ENCODE measurements at regions not wholly inside any gene's neighbourhood (a gene's known extent, or its start where the extent isn't known, plus 50 kb on each side); places are given as distances from the start of the nearest gene placed in this dataset.
"Not testable (repeated sequence)": the region's sequence is repeated elsewhere in the genome, so short reads cannot be mapped to it uniquely, and the experiment has no call there.

DNA sequence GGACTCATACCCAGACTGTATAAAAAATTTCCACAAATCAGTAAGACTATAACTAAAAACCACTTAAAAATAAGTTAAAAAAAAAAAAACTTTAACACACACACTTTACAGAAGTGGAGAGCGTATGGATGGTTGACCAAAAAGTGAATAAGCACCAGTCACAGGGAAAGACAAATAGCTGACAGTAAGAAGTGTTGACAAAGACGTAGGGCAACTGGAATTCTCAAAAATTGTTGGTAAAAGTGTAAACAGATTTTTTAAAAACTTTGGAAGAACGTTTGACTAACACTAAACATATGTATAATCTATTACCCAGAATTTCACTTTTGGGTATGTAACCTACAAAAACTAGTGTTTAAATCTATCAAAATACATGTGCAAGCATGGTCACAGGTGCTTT is 73.7 kb downstream of the TMEM212 start (continued):
- TF ChIP-seq TEAD4 (IDR thresholded peaks at IDR 0.05; ENCODE audit: low read depth, low read length) (no peak), EZH2 (IDR thresholded peaks at IDR 0.05; ENCODE audit: low read depth, low read length, severe bottlenecking) (no peak), RFX5 (IDR thresholded peaks at IDR 0.05; ENCODE audit: borderline replicate concordance, low read depth, low read length) (no peak)

DNA sequence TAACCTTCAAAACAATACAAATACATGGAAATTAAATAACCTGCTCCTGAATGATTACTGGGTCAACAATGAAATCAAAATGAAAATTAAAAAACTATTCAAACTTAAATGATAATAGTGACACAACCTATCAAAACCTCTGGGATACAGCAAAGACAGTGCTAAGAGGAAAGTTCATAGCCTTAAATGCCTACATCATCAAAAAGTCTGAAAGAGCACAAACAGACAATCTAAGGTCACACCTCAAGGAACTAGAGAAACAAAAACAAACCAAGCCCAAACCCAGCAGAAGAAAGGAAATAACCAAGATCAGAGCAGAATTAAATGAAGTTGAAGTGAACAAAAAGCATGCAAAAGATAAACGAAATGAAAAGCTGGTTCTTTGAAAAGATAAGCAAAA is 79.5 kb downstream of the TMEM212 start:
- H4K8ac ChIP-seq (ENCODE audit: extremely low read depth, insufficient read depth, low read length); H3K9me3 ChIP-seq (ENCODE audit: insufficient read depth in 2 of 2, low read depth in 1 of 2, low read length in 1 of 2); H3K56ac ChIP-seq (replicated peaks; ENCODE audit: insufficient read length, low read depth, low read length); H2BK15ac ChIP-seq (ENCODE audit: low read length); FAIRE-seq; H3K4me2 ChIP-seq (ENCODE audit: insufficient read depth in 1 of 2, low read depth in 2 of 2, low read length in 2 of 2); H3K9ac ChIP-seq (replicated peaks in 1 of 4; ENCODE audit: extremely low read depth in 1 of 4, low read depth in 3 of 4, low read length in 3 of 4); H2BK12ac ChIP-seq (ENCODE audit: low read depth, low read length); H3K14ac ChIP-seq (ENCODE audit: insufficient read length); H3K4me3 ChIP-seq (ENCODE audit: extremely low read depth in 1 of 4, insufficient read depth in 2 of 4, low read depth in 3 of 4, low read length in 4 of 4); H2BK120ac ChIP-seq (replicated peaks; ENCODE audit: low read depth, low read length); H3K79me1 ChIP-seq (ENCODE audit: low read depth, low read length); H3K4ac ChIP-seq (replicated peaks; ENCODE audit: insufficient read length, low read depth, low read length); H3K27ac ChIP-seq (ENCODE audit: low read depth, low read length); H3K23ac ChIP-seq (ENCODE audit: insufficient read length); H2AFZ ChIP-seq (ENCODE audit: low read length); CTCF ChIA-PET (ENCODE audit: partially characterized antibody); H2BK20ac ChIP-seq (ENCODE audit: low read length); H3K27me3 ChIP-seq (replicated peaks in 1 of 4; ENCODE audit: control insufficient read depth in 3 of 4, extremely low read depth in 1 of 4, insufficient read depth in 3 of 4, low read length in 3 of 4); H3K23me2 ChIP-seq (ENCODE audit: low read depth, low read length); H3K36me3 ChIP-seq (ENCODE audit: control insufficient read depth in 2 of 4, insufficient read depth in 4 of 4, low read length in 3 of 4); POLR2A ChIA-PET (ENCODE audit: partially characterized antibody); H4K20me1 ChIP-seq (replicated peaks in 1 of 2; ENCODE audit: control insufficient read depth in 1 of 2, insufficient read depth in 2 of 2, low read length in 2 of 2); H4K5ac ChIP-seq (ENCODE audit: insufficient read length, low read depth, low read length); H3K79me2 ChIP-seq (ENCODE audit: control insufficient read depth in 1 of 2, insufficient read depth in 2 of 2, low read length in 2 of 2); H3K4me1 ChIP-seq (replicated peaks in 1 of 4; ENCODE audit: control insufficient read depth in 3 of 4, insufficient read depth in 4 of 4, low read length in 3 of 4); H2BK5ac ChIP-seq (ENCODE audit: low read depth, low read length); H4K91ac ChIP-seq (replicated peaks; ENCODE audit: insufficient read length, low read length); H3K18ac ChIP-seq (ENCODE audit: extremely low read depth, low read length); DNase-seq (ENCODE audit: low read depth in 1 of 2, low spot score in 2 of 2); H2AK5ac ChIP-seq (ENCODE audit: low read depth, low read length): not testable (repeated sequence)
- 76% methylated on average over 1 of the region's 1 CpG; no CpG with 5 or more reads in 1 of the 2 experiments for WGBS, 2 experiments (ENCODE audit: extremely low coverage in 1 of 2, insufficient coverage in 1 of 2, insufficient read length in 1 of 2, insufficient replicate concordance in 2 of 2, low coverage in 1 of 2, low lambda C conversion rate in 2 of 2, missing lambda C conversion rate in 1 of 2)

Data from H1 (cell line).